HepG2 (cell line): ENCODE measurements at regions not wholly inside any gene's neighbourhood (a gene's known extent, or its start where the extent isn't known, plus 50 kb on each side); places are given as distances from the start of the nearest gene placed in this dataset.

Source experiments
- FOXK2 ChIP-seq: fragments of 450-650 bp; IDR thresholded peaks from 2 replicates; pipeline ENCODE4 v1.6.1; 2016
- SMAD9 ChIP-seq: sonication (generic); formaldehyde crosslinking; IDR thresholded peaks from 2 replicates; pipeline ENCODE4 v1.5.1; 2020; ENCODE audit warnings: mild to moderate bottlenecking, missing genetic modification reagents
- TCF12 ChIP-seq, 2 experiments: fragments of 450-650 bp in 1 of 2; sonication (generic) in 1 of 2; formaldehyde crosslinking in 1 of 2; IDR thresholded peaks; 2 replicates each; pipeline versions ENCODE4 v1.6.1 to v1.8.0; 2017 to 2022; ENCODE audit warnings: antibody characterized with exemption in 1 of 2, mild to moderate bottlenecking in 1 of 2, missing genetic modification reagents in 1 of 2, moderate library complexity in 1 of 2
- ZNF337 ChIP-seq: sonication (generic); formaldehyde crosslinking; IDR thresholded peaks from 2 replicates; pipeline ENCODE4 v1.5.1; 2020; ENCODE audit warnings: missing genetic modification reagents, low read depth, mild to moderate bottlenecking, borderline replicate concordance
- ZNF703 ChIP-seq: sonication (generic); formaldehyde crosslinking; IDR thresholded peaks from 2 replicates; pipeline ENCODE4 v1.5.1; 2020; ENCODE audit warnings: missing genetic modification reagents, mild to moderate bottlenecking, moderate library complexity, borderline replicate concordance
- TF ChIP-seq, protein P1 (sequence below): sonication (generic); formaldehyde crosslinking; IDR thresholded peaks from 2 replicates; pipeline ENCODE4 v1.4.0; 2020; ENCODE audit warnings: missing genetic modification reagents
- TF ChIP-seq, protein P2 (sequence below): sonication (generic); formaldehyde crosslinking; IDR thresholded peaks from 2 replicates; pipeline ENCODE4 v1.5.0; 2020; ENCODE audit warnings: mild to moderate bottlenecking, missing genetic modification reagents, moderate library complexity

DNA sequence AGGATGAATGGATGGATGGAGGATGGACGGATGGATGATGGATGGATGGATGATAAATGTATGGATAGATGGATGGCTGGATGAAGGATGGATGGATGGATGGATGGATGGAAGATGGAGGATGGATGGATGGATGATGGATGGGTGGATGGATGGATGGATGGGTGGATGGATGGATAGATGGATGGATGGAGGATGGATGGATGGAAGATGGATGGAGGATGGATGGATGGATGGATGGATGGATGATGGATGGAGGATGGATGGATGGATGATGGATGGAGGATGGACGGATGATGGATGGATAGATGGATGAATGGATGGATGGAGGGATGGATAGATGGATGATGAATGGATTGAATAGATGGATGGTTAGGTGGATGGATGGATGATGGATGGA is 210.6 kb upstream of the IGF1R start:
- TF ChIP-seq TCF12 (IDR thresholded peaks at IDR 0.05): no peak
- no peak for TF ChIP-seq TCF12 (CRISPR knock-in tag; IDR thresholded peaks at IDR 0.05)
- TF ChIP-seq FOXK2: no peak
- TF ChIP-seq ZNF337: no peak
- no peak for TF ChIP-seq ZNF703 (CRISPR knock-in tag)
- no peak for TF ChIP-seq SMAD9 (CRISPR knock-in tag)
- TF ChIP-seq, protein P1, sequence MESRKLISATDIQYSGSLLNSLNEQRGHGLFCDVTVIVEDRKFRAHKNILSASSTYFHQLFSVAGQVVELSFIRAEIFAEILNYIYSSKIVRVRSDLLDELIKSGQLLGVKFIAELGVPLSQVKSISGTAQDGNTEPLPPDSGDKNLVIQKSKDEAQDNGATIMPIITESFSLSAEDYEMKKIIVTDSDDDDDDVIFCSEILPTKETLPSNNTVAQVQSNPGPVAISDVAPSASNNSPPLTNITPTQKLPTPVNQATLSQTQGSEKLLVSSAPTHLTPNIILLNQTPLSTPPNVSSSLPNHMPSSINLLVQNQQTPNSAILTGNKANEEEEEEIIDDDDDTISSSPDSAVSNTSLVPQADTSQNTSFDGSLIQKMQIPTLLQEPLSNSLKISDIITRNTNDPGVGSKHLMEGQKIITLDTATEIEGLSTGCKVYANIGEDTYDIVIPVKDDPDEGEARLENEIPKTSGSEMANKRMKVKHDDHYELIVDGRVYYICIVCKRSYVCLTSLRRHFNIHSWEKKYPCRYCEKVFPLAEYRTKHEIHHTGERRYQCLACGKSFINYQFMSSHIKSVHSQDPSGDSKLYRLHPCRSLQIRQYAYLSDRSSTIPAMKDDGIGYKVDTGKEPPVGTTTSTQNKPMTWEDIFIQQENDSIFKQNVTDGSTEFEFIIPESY (CRISPR knock-in tag): no peak
- TF ChIP-seq, protein P2, sequence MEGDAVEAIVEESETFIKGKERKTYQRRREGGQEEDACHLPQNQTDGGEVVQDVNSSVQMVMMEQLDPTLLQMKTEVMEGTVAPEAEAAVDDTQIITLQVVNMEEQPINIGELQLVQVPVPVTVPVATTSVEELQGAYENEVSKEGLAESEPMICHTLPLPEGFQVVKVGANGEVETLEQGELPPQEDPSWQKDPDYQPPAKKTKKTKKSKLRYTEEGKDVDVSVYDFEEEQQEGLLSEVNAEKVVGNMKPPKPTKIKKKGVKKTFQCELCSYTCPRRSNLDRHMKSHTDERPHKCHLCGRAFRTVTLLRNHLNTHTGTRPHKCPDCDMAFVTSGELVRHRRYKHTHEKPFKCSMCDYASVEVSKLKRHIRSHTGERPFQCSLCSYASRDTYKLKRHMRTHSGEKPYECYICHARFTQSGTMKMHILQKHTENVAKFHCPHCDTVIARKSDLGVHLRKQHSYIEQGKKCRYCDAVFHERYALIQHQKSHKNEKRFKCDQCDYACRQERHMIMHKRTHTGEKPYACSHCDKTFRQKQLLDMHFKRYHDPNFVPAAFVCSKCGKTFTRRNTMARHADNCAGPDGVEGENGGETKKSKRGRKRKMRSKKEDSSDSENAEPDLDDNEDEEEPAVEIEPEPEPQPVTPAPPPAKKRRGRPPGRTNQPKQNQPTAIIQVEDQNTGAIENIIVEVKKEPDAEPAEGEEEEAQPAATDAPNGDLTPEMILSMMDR (CRISPR knock-in tag): no peak
